Endothelial cell of umbilical vein (primary cell): ENCODE measurements at regions not wholly inside any gene's neighbourhood (a gene's known extent, or its start where the extent isn't known, plus 50 kb on each side); places are given as distances from the start of the nearest gene placed in this dataset.

ENCODE experiments used
- CTCF ChIP-seq, 2 donors: IDR thresholded peaks; 1 replicate in 1 of 2; 2 replicates in 1 of 2; pipeline ENCODE4 v1.5.1; 2011; ENCODE audit warnings: low read length in 2 of 2, mild to moderate bottlenecking in 2 of 2, moderate library complexity in 2 of 2, control low read depth in 1 of 2, inconsistent platforms in 1 of 2, low read depth in 1 of 2; ENCODE audit not compliant: insufficient read depth in 1 of 2; ENCODE audit errors: extremely low read depth in 1 of 2
- FOS ChIP-seq: IDR thresholded peaks from 2 replicates; pipeline ENCODE4 v1.6.1; 2011; ENCODE audit warnings: mild to moderate bottlenecking, low read length, moderate library complexity, borderline replicate concordance; ENCODE audit not compliant: insufficient read depth
- POLR2A ChIP-seq: IDR thresholded peaks from 2 replicates; pipeline ENCODE4 v1.6.1; 2012; ENCODE audit warnings: low read depth, mild to moderate bottlenecking, control low read depth, low read length

- TF ChIP-seq CTCF (IDR thresholded peaks at IDR 0.05; ENCODE audit: extremely low read depth in 1 of 2, insufficient read depth in 1 of 2, low read depth in 1 of 2, low read length in 2 of 2) (no peak), POLR2A (no peak), FOS (no peak)
These were observed 447.5 kb upstream of the GRIN3A start for GRCh38 chr9:102185962-102186361.
